Forelimb muscle (tissue), 1 donor: ENCODE measurements at regions not wholly inside any gene's neighbourhood (a gene's known extent, or its start where the extent isn't known, plus 50 kb on each side); places are given as distances from the start of the nearest gene placed in this dataset.
A peak's percentile ranks its signal among the peaks of the same experiment; 100 is the strongest.

Source experiments
- DNase-seq: peaks from one replicate; pipeline ENCODE4 v3.0.0-alpha.2; 2013; ENCODE audit warnings: low read depth

DNA sequence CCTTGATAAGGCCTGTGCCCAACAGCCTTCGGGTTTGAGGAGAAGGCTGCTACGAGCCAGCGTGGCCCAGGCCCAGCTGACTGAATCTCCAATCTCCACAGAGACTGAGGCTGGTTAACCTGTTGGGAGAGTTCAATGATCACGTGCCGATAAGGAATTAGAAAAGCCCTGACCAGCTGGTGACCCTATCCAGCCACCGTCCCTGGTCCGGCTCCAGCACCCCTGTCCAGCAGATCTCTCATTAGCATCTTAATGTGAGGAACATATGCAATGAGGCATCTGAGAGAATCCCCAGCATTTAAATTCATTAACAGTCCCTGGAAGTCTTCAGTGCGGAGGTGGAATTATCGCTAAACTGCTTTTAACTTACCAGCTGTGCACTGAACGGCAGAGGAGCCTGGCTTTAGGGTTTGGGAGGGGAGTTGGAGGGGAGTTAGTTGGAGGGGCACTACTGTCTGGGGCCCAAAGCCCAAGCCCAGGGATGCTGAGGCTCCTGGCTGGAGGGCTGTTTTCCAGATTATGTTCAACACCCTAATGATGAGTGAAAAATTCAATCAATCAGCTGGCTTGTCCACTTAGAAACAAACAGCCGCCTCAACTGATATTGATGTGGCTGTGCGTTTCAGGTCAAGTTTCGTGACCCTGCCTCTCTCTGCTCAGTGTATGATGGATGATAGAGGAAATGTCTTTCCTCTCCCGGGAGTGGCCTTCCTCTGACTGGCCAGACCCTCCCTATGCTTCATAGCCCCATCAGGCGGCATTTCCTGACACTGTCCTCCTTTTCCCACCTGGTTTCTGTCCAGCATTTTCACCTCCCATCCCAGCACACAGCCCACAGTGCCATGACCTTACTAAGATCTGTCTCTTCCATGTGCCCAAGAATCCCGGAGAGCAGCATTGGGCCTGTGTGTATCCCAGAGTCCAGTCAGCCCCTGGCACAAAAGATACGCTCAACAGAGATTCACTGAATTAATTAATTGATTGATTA, 184.5 kb downstream of the CCT6B start:
- DNase-seq: no peak

DNA sequence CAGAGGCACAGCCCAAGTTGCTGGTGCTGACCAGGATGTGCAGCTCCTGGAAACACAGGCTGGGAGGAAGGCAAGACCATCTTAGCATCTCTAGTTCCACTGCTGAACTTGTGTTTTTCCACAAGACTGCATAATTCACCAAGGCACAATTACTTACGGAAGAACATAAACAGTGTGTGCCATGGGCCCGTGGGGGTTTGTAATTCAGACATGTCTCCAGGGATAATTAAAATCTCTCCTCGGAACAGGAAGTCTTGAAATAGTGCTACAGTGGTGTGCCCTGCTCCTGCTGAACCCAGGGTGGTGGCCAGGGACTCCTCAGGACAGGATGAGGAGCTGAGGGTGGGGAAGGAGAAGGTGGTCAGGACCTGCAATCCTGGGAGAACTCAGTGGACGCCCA, 188.2 kb downstream of the CCT6B start:
- DNase-seq: no peak

DNA sequence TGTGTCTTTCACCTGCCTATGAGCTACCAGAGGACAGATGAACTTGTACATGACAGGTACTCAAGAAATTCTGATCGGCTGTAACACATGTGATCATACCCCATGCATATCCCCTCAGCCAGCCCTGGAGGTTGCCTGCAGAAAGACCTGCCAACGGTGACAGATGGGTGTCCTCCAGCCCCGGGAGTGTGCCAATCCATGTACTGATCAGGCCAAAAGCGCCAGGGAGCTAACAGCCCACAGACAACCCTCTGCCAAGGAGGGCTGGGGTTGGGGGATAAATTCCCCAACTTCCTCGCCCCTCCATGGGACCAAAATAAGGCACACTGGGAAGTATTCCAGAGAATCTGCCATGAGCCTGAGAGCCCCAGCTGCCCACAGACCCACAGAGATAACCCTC, 189.4 kb downstream of the CCT6B start:
- no peak for DNase-seq

DNA sequence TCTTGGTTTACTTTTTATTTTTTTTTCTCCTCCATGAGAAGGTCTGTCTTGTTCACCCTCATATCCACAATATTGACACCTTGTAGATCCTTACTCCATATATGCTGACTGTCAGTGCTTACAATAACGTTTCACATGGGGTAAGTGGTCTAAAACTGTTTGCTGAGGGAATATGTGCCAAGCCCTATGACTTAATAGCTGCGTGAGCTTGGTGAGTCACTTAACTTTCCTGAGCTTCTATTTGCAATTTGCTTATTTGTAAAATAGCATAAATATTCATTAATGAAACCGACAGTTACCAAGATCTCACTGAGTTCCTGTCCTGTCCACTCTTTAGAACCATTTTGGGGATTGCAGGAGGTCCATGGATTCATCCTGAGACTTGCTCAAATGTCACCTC, 190.7 kb downstream of the CCT6B start:
- no peak for DNase-seq

DNA sequence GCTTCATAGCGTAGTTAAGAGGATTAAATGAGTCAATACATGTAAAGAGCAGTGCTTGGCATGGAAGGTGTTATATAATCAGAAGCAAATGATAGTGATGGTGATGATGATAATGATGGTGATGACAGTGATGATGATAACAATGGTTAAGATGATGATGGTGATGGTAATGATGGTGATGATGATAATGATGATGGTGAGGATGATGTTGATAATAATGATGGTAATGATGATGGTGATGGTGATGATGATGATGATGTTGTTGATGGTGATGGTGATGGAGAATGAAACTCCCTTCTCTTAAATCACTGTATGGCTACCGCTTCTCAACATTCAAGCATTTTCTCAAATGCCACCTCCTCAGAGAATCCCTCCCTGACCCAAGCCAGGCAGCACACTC, 190.5 kb downstream of the TMEM132E start:
- DNase-seq: no peak

DNA sequence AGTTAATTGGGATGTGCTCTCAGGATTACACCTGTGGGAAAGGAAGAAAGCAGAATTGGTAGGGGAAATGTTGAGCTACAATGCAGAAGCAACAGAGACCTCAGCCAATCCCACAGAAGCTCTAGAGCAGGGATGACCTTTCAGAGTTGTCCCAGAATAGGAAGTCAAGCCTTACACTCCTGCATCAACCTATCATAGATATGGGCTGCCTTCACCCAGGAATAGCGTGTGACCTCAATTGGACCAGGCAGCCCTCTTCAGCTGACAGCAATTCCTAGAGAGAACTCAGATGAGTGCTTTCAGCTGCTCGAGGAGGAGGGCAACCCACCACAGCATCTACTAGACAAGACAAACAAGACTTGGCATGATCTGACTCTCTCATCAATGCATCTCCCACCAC, 189.7 kb downstream of the TMEM132E start:
- DNase-seq: no peak

DNA sequence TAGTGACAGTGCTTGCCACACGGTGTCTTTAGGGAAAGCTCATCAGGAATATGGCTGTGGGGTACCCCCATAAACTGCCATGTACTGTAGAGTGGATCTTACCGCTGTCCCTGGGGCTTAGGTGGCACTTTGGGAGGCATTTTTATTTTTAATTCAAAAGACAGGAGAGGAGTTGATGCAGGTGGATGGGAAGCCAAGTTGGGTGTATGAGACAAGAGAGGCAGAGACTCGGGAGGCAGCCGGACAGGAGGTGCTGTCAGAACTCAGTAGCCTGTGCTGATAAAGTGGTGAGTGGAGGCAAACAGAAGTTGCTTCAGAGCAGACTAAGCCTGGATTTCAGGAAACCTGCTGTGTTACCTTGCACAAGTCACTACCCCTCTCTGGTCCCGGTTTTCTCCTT, 185.9 kb downstream of the TMEM132E start:
- no peak for DNase-seq

DNA sequence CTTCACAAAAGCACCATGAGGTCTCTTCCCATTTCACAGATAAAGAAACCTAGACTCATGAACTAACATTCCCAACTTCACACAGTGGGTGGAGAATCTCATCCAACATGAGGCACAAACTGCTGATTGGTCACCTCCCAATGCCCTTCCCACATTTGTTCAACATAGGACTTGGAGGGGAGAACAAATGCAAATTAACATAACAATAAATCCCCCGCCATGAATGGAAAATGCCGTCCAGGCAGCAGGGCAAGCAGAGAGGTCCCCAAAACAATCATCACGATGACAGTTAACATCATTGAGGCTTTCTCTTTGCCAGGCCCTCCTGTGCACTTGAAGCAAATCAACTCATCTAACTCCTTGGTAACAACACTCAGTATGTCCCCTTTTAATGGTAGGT, 185.3 kb downstream of the TMEM132E start:
- no peak for DNase-seq

DNA sequence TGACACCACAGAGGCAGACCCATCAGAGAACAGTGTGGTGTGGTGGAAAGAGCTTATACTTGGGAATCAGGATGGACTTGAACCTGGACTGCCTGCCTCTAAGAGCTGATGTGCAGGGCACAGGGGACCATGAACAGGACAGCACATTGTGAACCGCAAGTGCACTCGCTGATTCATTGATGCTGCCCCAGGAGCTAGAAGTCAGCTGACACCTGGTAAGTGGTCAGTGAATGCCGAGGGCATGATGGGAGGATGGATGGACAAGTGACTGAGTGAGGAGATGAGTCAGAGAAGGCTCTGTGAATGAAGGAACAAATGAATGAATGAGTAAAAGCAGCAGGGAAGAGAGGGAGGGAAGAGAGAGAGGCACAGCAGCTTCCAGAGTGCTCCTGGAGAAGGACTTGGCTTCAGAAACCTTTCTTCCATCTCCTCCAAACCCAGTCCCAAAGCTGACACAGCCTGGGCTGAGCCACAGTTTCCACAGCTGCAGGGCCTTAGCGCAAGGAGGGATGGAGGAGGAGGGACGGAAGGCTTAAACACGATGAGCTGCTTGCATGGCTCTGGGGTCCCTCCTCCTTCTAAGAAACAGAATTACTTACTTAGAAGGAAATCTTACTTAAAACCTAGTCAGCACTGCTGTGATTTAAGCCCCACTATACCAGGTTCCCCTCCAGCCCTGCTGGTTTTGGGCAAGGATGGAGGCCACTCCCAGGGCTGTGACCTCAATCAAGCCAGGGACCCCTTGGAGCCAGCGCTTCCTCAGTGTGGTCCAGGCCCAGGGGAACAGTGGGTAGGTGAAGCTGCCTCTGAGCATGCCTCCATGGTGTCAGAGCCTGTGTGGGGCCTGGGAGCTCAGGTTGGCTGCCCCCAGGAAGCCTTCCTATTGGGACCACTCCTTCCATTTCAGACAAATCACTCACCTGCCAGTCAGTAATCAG, 184.6 kb downstream of the TMEM132E start:
- peak; percentile 17 for DNase-seq

DNA sequence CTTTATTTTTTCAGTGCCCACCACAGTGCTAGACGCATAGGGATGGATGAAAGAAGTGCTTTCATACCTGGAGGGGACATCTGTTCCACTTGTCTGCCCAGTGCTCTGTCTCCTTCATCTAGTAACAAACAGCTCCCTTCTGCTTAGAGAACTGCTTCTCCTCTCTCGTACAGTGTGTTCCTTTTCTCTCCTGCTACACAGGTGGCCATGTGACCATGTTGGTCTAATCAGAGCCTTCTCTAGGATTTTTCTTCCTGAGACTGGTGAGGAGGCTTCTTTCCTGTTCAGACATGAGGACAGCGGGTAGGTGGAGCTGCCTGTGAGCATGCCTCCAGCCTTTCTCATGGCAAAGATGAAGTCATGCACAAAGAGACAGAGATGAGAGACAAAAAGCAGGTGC, 182.7 kb downstream of the TMEM132E start:
- no peak for DNase-seq

DNA sequence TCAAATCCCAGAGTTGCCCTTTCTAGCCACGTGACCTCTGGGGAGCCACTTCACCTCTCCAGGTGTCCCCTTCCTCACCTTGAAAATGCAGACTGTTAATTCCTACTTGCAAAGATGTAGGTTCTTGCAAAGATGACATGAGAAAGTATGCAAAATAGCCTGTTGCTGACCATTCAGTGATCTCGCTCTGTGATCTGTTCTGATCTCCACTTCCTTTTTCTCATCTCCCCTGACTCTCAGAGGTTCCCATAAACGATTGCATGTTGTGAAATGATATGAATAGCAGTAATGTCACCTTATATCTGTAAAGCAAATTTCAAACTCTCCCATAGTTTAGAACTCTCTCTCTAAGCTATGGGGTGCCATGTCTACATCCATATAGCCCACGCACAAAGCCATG, 182.3 kb downstream of the TMEM132E start:
- no peak for DNase-seq

DNA sequence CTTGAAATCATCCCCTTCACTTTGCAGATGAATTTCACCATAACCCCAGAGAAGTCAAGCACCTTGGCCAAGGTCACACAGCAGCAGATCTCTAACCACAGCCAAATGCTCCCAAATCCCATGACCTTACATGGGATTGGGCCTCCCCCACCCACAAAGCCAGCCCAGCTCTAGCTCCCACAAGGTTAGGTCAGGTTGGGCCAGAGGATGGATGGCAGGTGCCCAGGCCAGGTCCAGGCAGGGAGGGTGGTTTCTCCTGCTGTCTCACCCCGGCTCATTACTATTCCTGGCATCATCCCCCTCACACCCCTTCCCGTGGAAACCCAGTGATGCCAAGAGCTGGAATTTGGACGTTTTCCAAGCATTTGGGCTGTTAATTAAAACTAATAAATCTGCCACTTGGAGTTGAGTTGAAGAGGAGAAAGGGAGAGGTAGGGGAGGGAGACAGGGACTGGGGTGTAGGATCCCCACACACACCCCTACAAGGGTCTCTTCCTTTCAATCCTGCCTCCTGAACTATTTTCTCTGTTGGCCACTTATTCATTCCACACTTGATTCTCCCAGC, 181.6 kb downstream of the TMEM132E start:
- DNase-seq: no peak

DNA sequence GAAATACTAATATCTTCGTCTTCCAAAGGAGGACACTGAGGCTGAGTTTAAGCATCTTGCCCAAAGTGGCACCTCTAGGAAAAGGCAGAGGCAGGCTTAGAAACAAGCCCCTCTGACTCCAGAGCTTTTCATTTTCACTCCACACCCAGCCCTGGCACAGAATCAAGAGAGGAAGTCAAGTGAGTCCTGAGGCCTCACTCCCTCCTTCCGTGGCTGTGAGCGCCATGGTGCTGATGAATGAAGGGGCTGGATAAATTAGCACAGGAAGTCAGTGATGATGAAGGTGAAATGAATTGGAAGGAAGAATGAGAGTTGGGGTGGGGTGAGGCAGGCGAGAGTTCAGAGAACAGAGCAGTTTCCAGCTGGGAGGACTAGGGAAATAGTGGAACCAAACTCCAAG, 179.3 kb downstream of the TMEM132E start:
- DNase-seq: no peak

DNA sequence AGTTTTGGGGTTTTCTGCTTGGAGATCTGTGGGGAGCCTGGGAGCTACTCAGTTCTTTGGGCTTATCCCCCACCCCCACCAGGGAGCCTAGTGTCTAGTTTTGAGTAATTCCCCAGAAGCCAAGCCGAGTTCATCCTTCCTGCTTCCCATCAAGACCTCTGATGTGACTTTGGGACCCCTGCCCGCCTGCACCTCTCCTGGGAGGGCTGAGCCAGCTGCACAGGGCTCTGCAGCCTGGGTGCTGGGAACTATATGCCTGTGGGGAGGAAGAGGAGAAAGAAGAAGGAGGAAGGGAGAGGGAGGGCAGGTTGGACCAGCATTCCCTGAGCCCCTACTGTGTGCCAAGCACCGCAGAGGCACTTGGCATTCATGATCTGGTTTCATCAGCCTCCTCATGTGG, 178.9 kb downstream of the TMEM132E start:
- no peak for DNase-seq

DNA sequence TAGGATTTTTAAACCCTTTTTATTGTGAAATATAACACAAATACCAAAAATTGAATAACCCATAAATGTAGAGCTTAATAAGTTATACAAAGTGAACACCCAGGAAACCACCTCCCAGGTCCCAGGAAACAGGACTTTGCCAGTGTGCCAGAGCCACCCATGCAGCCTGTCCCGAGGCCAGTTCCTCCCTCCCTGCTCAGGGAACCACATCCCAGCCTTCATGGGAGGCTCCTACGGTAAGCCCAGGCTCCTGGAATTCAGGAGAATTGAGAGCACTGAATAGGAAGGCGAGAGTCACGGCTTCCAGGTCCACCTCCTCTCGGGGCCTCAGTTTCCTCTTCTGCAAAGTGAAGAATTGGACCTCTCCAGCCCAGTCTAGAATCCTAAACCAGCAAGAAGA, 178.2 kb downstream of the TMEM132E start:
- DNase-seq: no peak

DNA sequence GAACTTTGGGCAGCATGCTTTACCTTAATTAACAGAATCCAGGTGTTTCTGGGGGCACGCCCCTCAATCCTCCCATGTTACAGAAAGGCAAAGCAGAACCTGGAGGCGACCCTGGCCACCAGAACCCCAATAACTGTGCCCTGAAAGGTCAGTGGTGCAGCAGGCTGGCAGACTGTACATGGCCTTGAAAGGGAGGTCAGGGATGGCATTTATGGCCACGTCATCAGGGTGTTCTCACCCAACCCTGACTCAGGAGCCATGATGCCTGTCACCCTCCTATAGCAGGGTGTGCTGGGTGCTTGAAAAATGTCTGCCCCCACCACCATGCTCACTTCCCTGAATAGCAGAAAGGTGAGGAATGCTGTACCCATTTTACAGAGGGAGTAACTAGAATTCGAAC, 177.7 kb downstream of the TMEM132E start:
- DNase-seq: no peak

DNA sequence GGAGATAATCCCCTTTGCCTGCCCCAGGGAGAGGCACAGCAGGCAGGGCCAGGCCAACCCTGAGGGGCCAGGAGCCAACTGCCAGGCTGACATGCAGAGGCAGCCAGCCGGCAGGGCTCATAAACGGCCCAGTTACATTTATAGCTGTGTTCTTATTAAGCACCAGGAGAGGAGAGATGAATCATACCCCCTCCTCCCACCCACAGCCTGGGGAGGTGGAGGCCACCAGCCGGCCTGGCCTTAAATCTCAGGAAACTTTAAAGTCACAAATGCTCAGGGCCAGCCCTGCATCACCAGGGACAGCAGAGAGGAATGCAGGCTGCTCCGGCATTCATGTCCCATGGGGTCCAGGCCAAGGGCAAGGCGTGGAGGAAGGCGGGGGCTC, 177.2 kb downstream of the TMEM132E start:
- no peak for DNase-seq

DNA sequence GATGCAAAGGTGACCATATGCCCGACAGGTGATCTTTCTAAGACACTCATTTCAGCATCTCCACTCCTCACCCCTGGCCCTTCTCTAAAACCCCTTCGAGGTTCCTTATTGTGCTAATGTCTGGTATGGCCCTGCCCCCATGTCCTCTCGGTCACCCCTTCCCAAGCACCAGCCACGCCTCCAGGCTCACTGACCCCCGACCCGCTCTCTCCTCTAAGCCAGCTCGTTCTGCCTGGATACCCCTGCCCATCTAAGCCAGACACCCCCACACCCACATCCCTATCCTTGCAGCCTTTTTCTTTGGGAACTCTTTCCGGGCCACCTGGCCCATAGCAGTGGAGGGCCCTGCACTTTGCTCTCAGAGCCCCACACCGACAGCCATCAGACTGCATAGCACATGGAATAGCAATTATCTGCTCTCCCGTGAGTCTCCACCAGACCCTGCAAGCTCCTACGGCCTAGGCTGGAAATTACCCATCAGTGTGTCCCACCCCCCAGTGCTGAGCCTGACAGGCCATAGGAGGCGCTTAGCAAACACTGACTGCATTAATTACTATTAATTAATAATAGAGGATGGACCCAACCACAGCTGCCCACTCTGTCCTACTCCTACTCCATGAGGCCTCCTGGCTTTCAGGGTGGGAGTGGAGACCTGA, 176.7 kb downstream of the TMEM132E start:
- DNase-seq: no peak

DNA sequence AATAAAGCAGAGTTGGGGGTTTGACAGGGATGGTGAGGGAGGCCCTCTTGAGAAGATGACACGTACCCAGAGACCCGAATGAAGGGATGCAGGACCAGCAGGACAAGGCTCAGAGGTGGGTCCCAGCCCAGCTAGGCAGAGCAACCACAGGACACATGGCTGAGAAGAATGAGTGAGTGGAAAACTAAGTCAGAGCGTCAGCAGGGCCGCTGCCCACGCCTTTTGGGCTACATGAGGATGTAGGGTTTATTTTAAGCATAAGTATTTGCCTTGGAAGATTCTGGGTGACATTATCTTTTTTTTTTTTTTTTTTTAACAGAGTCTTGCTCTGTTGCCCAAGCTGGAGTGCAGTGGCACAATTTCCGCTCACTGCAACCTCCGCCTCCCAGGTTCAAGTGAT, 176.0 kb downstream of the TMEM132E start:
- DNase-seq: no peak

DNA sequence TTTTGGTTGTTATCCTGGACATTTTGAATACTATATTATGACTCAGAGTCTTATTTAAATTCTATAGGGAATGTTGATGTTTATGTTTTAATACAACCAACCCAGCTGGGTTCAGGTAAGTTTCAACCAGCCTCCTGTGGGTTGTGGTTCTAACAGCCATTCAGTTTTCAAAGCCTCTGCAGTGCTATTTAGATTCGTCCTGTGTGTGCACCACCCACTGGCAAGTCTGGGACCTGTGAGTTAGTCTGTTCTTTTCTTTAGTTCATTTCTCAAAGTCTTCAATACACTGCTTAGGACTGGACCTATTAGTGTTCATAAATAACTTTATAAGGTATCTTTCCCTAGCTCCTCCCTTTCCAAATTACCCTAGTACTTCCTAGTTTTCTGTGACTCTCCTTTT, 170.6 kb downstream of the TMEM132E start:
- no peak for DNase-seq

DNA sequence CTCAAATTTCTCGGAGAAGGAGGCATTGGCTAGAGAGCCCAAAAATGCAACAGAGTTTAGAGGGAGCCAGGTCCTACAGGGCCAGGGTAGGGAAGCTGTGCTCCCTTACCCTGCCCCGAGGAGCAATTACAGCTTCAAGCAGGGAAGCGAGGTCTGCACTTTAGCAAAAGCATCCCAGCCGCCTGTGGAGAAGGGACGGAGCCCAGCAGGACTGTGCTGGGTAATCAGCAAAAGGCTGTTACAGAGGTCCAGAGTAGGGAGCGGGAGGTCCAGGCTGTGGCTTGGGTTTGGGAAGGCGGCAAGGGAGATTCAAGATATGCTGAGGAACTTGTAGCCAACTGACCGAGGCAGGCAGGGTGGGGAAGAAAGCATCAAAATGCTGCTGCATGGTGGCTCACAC, 162.6 kb downstream of the TMEM132E start:
- DNase-seq: no peak
